SK-N-SH (cell line): ENCODE measurements at regions not wholly inside any gene's neighbourhood (a gene's known extent, or its start where the extent isn't known, plus 50 kb on each side); places are given as distances from the start of the nearest gene placed in this dataset.

Source experiments
- EP300 ChIP-seq, 2 experiments: IDR thresholded peaks; 2 replicates each; pipeline versions ENCODE4 v1.4.0 to v1.6.1; 2012; ENCODE audit warnings: borderline replicate concordance in 1 of 2, low read depth in 1 of 2, low read length in 1 of 2
- JUND ChIP-seq: IDR thresholded peaks from 2 replicates; pipeline ENCODE4 v1.4.0; 2012
- RXRA ChIP-seq: IDR thresholded peaks from 2 replicates; pipeline ENCODE4 v1.4.0; 2012; ENCODE audit warnings: low read depth, mild to moderate bottlenecking, borderline replicate concordance
- TF ChIP-seq, protein P1 (sequence below): fragments of 200-600 bp; sonication (generic); IDR thresholded peaks from 2 replicates; pipeline ENCODE4 v1.6.1; 2017; ENCODE audit warnings: antibody characterized with exemption, mild to moderate bottlenecking, moderate library complexity

DNA sequence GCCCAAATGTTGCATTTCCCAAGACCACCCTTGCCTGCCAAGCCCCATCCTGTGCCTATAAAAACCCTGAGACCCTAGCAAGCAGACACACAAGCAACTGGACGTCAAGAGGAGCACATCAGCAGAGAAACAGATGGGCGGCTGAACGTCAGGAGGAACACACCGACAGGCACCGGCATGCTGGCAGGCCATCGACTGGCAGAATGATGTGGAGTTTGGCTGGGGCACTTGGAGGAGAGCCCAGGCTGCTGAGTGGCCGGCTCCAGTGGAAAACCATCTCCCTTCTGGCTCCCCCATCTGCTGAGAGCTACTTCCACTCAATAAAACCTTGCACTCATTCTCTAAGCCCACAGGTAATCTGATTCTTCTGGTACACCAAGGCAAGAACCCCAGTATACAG is 130.1 kb downstream of the SLC41A2 start:
- TF ChIP-seq JUND (no peak), EP300 (IDR thresholded peaks at IDR 0.05; ENCODE audit: borderline replicate concordance in 1 of 2, low read depth in 1 of 2, low read length in 1 of 2) (no peak), RXRA (no peak)
- TF ChIP-seq, protein P1, sequence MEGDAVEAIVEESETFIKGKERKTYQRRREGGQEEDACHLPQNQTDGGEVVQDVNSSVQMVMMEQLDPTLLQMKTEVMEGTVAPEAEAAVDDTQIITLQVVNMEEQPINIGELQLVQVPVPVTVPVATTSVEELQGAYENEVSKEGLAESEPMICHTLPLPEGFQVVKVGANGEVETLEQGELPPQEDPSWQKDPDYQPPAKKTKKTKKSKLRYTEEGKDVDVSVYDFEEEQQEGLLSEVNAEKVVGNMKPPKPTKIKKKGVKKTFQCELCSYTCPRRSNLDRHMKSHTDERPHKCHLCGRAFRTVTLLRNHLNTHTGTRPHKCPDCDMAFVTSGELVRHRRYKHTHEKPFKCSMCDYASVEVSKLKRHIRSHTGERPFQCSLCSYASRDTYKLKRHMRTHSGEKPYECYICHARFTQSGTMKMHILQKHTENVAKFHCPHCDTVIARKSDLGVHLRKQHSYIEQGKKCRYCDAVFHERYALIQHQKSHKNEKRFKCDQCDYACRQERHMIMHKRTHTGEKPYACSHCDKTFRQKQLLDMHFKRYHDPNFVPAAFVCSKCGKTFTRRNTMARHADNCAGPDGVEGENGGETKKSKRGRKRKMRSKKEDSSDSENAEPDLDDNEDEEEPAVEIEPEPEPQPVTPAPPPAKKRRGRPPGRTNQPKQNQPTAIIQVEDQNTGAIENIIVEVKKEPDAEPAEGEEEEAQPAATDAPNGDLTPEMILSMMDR, result no peak
